Endothelial cell of umbilical vein (primary cell): ENCODE measurements at regions not wholly inside any gene's neighbourhood (a gene's known extent, or its start where the extent isn't known, plus 50 kb on each side); places are given as distances from the start of the nearest gene placed in this dataset.

Source experiments
- EZH2 ChIP-seq: IDR thresholded peaks from 2 replicates; pipeline ENCODE4 v1.6.1; 2012; ENCODE audit warnings: borderline replicate concordance, low read depth, mild to moderate bottlenecking, moderate library complexity, low read length, inconsistent platforms; ENCODE audit not compliant: severe bottlenecking
- FOS ChIP-seq: IDR thresholded peaks from 2 replicates; pipeline ENCODE4 v1.6.1; 2011; ENCODE audit warnings: mild to moderate bottlenecking, low read length, moderate library complexity, borderline replicate concordance; ENCODE audit not compliant: insufficient read depth
- JUN ChIP-seq: IDR thresholded peaks from 2 replicates; pipeline ENCODE4 v1.6.1; 2011; ENCODE audit warnings: borderline replicate concordance, low read depth; ENCODE audit not compliant: insufficient read length, insufficient read depth
- MYC ChIP-seq: IDR thresholded peaks from one replicate; pipeline ENCODE4 v1.6.1; 2011; ENCODE audit warnings: mild to moderate bottlenecking, low read depth, low read length
- POLR2A ChIP-seq: IDR thresholded peaks from 2 replicates; pipeline ENCODE4 v1.6.1; 2012; ENCODE audit warnings: low read depth, mild to moderate bottlenecking, control low read depth, low read length
- POLR2AphosphoS5 ChIP-seq: IDR thresholded peaks from 2 replicates; pipeline ENCODE4 v1.6.1; 2012; ENCODE audit warnings: low read depth, mild to moderate bottlenecking, control low read depth, low read length, moderate library complexity; ENCODE audit not compliant: insufficient read depth
- TF ChIP-seq, protein P1 (sequence below), 2 donors: IDR thresholded peaks; 1 replicate in 1 of 2; 2 replicates in 1 of 2; pipeline ENCODE4 v1.5.1; 2011; ENCODE audit warnings: low read length in 2 of 2, mild to moderate bottlenecking in 2 of 2, moderate library complexity in 2 of 2, control low read depth in 1 of 2, inconsistent platforms in 1 of 2, low read depth in 1 of 2; ENCODE audit not compliant: insufficient read depth in 1 of 2; ENCODE audit errors: extremely low read depth in 1 of 2
- TF ChIP-seq, protein P2 (sequence below): IDR thresholded peaks from 2 replicates; pipeline ENCODE4 v1.6.1; 2011; ENCODE audit not compliant: insufficient read depth, insufficient read length

- no peak for TF ChIP-seq POLR2A
- TF ChIP-seq, protein P1, sequence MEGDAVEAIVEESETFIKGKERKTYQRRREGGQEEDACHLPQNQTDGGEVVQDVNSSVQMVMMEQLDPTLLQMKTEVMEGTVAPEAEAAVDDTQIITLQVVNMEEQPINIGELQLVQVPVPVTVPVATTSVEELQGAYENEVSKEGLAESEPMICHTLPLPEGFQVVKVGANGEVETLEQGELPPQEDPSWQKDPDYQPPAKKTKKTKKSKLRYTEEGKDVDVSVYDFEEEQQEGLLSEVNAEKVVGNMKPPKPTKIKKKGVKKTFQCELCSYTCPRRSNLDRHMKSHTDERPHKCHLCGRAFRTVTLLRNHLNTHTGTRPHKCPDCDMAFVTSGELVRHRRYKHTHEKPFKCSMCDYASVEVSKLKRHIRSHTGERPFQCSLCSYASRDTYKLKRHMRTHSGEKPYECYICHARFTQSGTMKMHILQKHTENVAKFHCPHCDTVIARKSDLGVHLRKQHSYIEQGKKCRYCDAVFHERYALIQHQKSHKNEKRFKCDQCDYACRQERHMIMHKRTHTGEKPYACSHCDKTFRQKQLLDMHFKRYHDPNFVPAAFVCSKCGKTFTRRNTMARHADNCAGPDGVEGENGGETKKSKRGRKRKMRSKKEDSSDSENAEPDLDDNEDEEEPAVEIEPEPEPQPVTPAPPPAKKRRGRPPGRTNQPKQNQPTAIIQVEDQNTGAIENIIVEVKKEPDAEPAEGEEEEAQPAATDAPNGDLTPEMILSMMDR (IDR thresholded peaks at IDR 0.05; ENCODE audit: extremely low read depth in 1 of 2, insufficient read depth in 1 of 2, low read depth in 1 of 2, low read length in 2 of 2): no peak
- TF ChIP-seq FOS: no peak
- no peak for TF ChIP-seq EZH2
- TF ChIP-seq POLR2AphosphoS5: no peak
- TF ChIP-seq, protein P2, sequence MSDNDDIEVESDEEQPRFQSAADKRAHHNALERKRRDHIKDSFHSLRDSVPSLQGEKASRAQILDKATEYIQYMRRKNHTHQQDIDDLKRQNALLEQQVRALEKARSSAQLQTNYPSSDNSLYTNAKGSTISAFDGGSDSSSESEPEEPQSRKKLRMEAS: no peak
- TF ChIP-seq JUN: no peak
- no peak for TF ChIP-seq MYC
Measured at GRCh38 chr4:63085091-63085490, 1324.2 kb downstream of the TECRL start.
